Stimulated activated CD4-positive, alpha-beta T cell treated with anti-CD3 and anti-CD28 coated beads, Interleukin-1b, Interleukin-23, amount 100 ng/mL, for 24 hours (primary cell): ENCODE measurements at regions not wholly inside any gene's neighbourhood (a gene's known extent, or its start where the extent isn't known, plus 50 kb on each side); places are given as distances from the start of the nearest gene placed in this dataset.

Experiments
- DNase-seq, 4 experiments: peaks; one replicate each; pipeline ENCODE4 v3.0.0-alpha.2; 2020; ENCODE audit warnings: low read depth in 4 of 4, low spot score in 1 of 4

- DNase-seq: no peak
Observed at GRCh38 chr21:38186661-38187270, 70.0 kb upstream of the KCNJ15 start.

DNA sequence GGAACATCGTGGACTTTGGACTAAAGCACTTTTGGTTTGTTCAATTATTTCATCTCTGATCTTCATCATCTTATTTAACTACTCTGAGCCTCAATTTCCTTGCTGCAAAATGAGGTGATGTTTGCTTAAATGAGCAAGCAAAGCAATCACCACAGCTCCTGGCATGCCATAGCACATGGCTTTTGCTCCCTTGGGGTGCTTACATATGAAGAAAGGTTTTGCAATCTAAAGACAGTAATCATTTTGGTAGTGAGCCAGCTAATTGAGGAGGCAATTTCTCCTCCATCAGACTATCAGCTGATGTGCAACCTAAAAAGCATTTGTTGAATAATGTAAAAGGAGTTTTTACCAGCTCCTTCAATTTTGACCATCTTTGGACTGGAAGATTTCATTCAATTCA lies 68.8 kb upstream of the KCNJ15 start:
- DNase-seq: no peak

DNA sequence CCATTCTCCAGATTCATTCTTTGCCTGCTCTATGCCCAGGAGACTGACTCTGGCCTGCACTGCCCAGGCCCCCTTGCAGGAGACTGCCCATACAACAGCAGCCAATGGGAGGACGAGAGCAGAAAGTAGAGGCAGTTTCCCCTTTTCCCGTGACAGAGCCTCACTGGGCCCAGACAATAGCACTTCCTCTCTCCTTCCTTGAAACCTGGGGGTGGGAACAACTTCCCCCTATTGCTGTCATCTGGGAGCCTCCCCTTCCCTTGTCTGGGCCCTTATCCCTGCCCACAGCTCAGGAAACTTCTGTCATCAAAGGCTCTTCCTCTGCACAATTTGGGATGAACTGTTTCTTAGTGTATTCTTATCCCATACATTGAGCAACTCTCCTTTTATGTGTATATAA lies 60.8 kb upstream of the KCNJ15 start:
- DNase-seq: no peak

GRCh38 chr21:38202811-38203210 lies 54.0 kb upstream of the KCNJ15 start:
- DNase-seq: no peak

DNA sequence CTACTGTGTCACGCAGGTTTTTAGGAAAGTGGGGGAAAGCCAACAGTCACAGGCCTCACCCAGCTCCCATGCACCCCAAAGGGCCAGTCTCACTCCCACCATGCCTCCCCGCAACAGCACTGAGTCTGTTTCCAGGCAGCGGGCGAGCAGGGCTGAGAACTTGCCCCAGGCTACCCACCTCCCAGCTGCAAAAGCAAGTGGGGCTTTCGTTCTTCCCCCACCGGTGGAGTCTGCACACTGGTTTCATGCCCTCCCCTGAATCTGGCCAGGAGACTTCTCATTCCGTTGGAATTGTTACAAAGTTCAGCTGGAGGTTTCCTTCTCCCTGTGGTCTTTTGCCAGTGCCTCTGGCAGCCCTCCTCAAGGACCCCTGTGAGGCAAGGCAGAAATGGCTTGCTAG lies 53.6 kb upstream of the KCNJ15 start:
- DNase-seq: no peak

GRCh38 chr21:38205940-38206339 lies 50.9 kb upstream of the KCNJ15 start:
- DNase-seq: no peak

- DNase-seq: no peak
Observed at GRCh38 chr21:38206646-38207045, 50.1 kb upstream of the KCNJ15 start.
